MM.1S (cell line): ENCODE measurements at regions not wholly inside any gene's neighbourhood (a gene's known extent, or its start where the extent isn't known, plus 50 kb on each side); places are given as distances from the start of the nearest gene placed in this dataset.

ENCODE experiments used
- DNase-seq: peaks from one replicate; pipeline ENCODE4 v3.0.0-alpha.2; 2015
- H2AFZ ChIP-seq: fragments of 300-600 bp; sonication (generic); 2 replicates; pipeline ENCODE4 v1.6.0; 2016; ENCODE audit warnings: antibody characterized with exemption, low read length
- H3F3A ChIP-seq: fragments of 300-600 bp; sonication (generic); 2 replicates; pipeline ENCODE4 v1.6.1; 2016; ENCODE audit warnings: mild to moderate bottlenecking, antibody characterized with exemption, low read length, moderate library complexity, mixed read lengths; ENCODE audit not compliant: insufficient read depth
- H3K27ac ChIP-seq: fragments of 300-600 bp; sonication (generic); 2 replicates; pipeline ENCODE4 v1.5.1; 2016; ENCODE audit warnings: mild to moderate bottlenecking, low read length
- H3K27me3 ChIP-seq: fragments of 300-600 bp; sonication (generic); replicated peaks from 2 replicates; pipeline ENCODE4 v1.6.0; 2016; ENCODE audit warnings: low read length; ENCODE audit not compliant: insufficient read depth
- H3K36me3 ChIP-seq: fragments of 300-600 bp; sonication (generic); replicated peaks from 2 replicates; pipeline ENCODE4 v1.6.1; 2016; ENCODE audit warnings: mild to moderate bottlenecking, low read length, mixed read lengths; ENCODE audit not compliant: insufficient read depth
- H3K4me1 ChIP-seq: fragments of 300-600 bp; sonication (generic); 2 replicates; pipeline ENCODE4 v1.6.1; 2016; ENCODE audit warnings: low read length, mixed read lengths
- H3K4me2 ChIP-seq: fragments of 300-600 bp; sonication (generic); 2 replicates; pipeline ENCODE4 v1.6.0; 2016; ENCODE audit warnings: low read depth, low read length
- H3K4me3 ChIP-seq: fragments of 300-600 bp; sonication (generic); 2 replicates; pipeline ENCODE4 v1.5.1; 2016; ENCODE audit warnings: low read length, mixed read lengths
- H3K79me2 ChIP-seq: fragments of 300-600 bp; sonication (generic); 2 replicates; pipeline ENCODE4 v1.6.1; 2016; ENCODE audit warnings: mixed run types, low read length, mixed read lengths
- H3K9ac ChIP-seq: fragments of 300-600 bp; sonication (generic); 2 replicates; pipeline ENCODE4 v1.6.1; 2016; ENCODE audit warnings: low read length, mixed read lengths
- H3K9me2 ChIP-seq: fragments of 300-600 bp; sonication (generic); replicated peaks from 2 replicates; pipeline ENCODE4 v1.6.1; 2016; ENCODE audit warnings: mild to moderate bottlenecking, low read length, mixed read lengths; ENCODE audit not compliant: insufficient read depth
- H3K9me3 ChIP-seq: fragments of 300-600 bp; sonication (generic); replicated peaks from 2 replicates; pipeline ENCODE4 v1.6.1; 2016; ENCODE audit warnings: mild to moderate bottlenecking, low read length, mixed read lengths; ENCODE audit not compliant: insufficient read depth
- H4K20me1 ChIP-seq: fragments of 300-600 bp; sonication (generic); 2 replicates; pipeline ENCODE4 v1.6.1; 2016; ENCODE audit warnings: mild to moderate bottlenecking, low read length, moderate library complexity, mixed read lengths; ENCODE audit not compliant: insufficient read depth
- EZH2 ChIP-seq: fragments of 300-600 bp; sonication (generic); optimal IDR thresholded peaks from 2 replicates; pipeline ENCODE3; 2017; ENCODE audit warnings: low read depth, mild to moderate bottlenecking, antibody characterized with exemption, low read length, mixed read lengths
- EZH2phosphoT487 ChIP-seq: fragments of 300-600 bp; sonication (generic); IDR thresholded peaks from 2 replicates; pipeline ENCODE4 v1.6.1; 2018; ENCODE audit warnings: antibody characterized with exemption, low read length
- TF ChIP-seq, protein P1 (sequence below): fragments of 300-600 bp; sonication (generic); IDR thresholded peaks from 2 replicates; pipeline ENCODE4 v1.5.1; 2016; ENCODE audit warnings: antibody characterized with exemption, low read length, mixed read lengths

DNA sequence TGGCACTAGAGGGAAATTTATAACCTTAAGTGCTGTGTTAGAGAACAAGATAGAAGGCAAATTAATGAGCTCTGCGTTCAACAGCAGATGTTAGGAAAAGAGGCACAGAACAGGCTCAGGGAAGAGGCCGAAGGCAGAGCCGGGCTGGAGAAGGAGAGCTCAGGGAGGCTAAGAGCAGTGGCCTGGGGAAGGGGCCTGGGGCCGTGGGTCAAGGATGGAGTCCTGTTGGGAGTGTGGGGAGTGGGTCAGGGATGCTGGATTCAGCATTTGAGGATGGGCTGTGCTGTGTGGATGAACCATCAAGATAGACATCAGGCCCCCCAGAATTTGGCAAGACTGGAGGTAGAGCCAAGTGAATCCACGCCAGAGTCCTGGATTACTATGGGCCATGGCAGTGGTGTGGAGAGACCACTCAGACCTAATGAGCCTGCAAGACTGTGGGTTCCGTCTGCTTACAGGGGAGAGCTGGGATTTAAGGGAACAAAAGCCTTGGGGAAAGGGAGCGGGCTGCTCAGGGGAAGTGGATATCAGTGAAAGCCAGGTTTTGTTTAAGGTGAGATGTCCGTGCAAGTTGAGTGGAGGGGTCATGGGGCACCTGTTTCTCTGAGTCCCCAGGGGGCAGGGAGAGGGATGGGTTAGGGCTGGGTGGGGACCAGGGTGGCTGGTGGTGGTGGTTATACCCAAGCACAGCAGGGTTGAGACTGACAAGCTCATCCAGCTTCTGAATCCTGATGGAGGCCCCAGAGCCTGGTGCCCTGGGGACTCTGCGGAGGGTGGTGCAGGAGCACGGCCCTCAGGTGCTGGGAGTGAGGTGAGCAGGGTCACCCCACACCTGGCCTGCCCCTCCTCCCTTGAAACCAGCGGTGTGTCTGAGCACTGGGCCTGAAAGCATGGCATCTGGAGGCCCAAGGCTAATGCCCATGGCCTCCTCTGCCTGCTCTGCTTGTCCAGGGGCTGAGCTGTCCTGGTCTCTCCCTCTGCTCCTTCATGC is 101.7 kb downstream of the BMS1 start:
- Histone ChIP-seq H3K9me2 (no peaks in the 10 kb centered on the region), H3K4me2 (no peak overlapping the region), H3K27ac (no peak overlapping the region), H3K9ac (no peak overlapping the region), H4K20me1 (no peaks in the 10 kb centered on the region), H3K79me2 (no peaks in the 10 kb centered on the region), H3K4me1 (no peaks in the 10 kb centered on the region), H3K9me3 (no peaks in the 10 kb centered on the region), H3K4me3 (no peak overlapping the region), H3F3A (no peaks in the 10 kb centered on the region), H3K27me3 (no peaks in the 10 kb centered on the region), H3K36me3 (no peaks in the 10 kb centered on the region), H2AFZ (no peak overlapping the region)
- TF ChIP-seq EZH2phosphoT487: no peak
- no peak for TF ChIP-seq EZH2
- TF ChIP-seq, protein P1, sequence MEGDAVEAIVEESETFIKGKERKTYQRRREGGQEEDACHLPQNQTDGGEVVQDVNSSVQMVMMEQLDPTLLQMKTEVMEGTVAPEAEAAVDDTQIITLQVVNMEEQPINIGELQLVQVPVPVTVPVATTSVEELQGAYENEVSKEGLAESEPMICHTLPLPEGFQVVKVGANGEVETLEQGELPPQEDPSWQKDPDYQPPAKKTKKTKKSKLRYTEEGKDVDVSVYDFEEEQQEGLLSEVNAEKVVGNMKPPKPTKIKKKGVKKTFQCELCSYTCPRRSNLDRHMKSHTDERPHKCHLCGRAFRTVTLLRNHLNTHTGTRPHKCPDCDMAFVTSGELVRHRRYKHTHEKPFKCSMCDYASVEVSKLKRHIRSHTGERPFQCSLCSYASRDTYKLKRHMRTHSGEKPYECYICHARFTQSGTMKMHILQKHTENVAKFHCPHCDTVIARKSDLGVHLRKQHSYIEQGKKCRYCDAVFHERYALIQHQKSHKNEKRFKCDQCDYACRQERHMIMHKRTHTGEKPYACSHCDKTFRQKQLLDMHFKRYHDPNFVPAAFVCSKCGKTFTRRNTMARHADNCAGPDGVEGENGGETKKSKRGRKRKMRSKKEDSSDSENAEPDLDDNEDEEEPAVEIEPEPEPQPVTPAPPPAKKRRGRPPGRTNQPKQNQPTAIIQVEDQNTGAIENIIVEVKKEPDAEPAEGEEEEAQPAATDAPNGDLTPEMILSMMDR: no peak
- no peak for DNase-seq

DNA sequence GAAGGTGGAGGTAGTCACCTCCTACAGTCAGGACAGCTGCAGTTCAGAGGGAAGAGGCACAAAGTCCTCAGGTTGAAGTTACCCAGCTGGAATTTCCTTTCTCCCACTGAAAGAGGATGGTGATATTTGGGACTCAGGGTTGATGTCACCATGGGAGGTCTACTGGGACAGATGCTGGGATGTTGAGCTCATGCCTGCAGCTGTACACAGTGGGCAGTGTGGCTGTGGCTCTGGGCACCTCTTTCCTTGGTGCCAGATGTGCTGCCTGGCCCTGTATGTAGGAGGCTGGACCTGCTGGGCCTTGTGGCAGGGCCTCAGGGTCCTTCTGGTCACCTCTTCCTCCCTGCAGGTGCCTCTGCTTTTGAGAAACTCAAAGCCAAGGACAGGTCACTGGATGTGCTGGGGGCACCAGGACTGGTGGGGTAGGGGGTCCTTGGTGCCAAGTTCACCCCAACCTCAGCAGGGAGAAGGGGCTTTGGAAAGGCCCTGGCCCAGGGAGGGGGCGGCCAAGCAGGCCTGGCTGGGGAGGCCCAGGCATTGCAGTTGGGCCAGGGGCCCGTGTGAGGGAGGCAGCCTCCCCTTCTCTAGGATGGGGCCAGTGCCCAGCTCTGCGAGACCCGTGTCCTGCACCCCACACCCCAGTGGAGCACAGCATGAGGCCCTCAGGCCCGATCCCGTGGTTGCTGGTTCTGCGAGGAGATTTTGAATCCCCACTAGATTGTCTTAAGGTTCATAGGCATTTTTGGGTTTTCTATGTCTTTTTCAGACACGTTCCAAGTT is 103.1 kb downstream of the BMS1 start:
- no peak for DNase-seq
- Histone ChIP-seq H3K79me2 (no peaks in the 10 kb centered on the region), H2AFZ (no peak overlapping the region), H3K27ac (no peak overlapping the region), H3K27me3 (no peaks in the 10 kb centered on the region), H3K9me2 (no peaks in the 10 kb centered on the region), H3K4me1 (no peaks in the 10 kb centered on the region), H3K4me3 (no peak overlapping the region), H3K4me2 (no peak overlapping the region), H3F3A (no peaks in the 10 kb centered on the region), H3K9ac (no peak overlapping the region), H4K20me1 (no peaks in the 10 kb centered on the region), H3K9me3 (no peaks in the 10 kb centered on the region), H3K36me3 (no peaks in the 10 kb centered on the region)
- TF ChIP-seq, protein P1: no peak
- TF ChIP-seq EZH2phosphoT487 (no peak), EZH2 (no peak)

DNA sequence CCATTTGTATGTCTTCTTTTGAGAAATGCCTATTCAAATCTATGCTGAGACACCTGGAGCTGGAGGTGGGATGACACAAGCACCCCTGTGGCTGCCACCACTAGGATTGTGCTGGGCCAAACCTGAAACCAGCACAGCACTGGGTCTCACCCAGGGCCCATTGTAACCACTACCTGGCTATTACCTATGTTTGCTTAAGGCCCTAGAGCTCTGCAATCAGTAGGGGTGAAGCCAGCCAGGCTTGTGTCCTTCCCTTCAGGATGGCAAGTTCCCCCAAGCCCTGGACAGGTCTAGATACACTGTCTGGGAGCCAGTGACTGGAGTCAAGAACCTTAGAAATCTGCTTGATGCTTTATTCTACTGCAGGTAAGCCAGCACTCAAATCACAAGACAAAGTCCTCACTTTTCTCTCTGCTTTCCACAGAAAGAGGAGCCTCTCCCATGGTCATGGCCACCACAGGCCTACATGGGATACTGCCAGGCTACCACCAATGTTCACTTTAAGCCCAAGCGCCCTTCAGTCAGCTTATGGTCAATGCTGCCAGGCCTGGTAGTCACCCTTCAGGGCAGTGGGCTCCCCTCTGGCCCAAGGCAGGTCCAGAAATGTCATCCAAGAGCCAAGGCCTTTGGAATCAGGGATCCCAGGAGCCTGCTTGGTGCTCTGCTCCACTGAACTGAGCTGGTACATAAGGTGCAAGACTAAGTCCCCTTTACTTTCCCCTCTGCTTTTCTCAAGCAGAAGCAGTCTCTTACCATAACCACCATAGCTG is 105.3 kb downstream of the BMS1 start:
- Histone ChIP-seq H3K4me3 (no peak overlapping the region), H2AFZ (no peak overlapping the region), H3K4me2 (no peak overlapping the region), H3K36me3 (no peaks in the 10 kb centered on the region), H3K27ac (no peak overlapping the region), H3K9me2 (no peaks in the 10 kb centered on the region), H3K4me1 (no peaks in the 10 kb centered on the region), H3K79me2 (no peaks in the 10 kb centered on the region), H3K27me3 (no peaks in the 10 kb centered on the region), H4K20me1 (no peaks in the 10 kb centered on the region), H3F3A (no peaks in the 10 kb centered on the region), H3K9me3 (no peaks in the 10 kb centered on the region), H3K9ac (no peak overlapping the region)
- TF ChIP-seq EZH2: no peak
- TF ChIP-seq EZH2phosphoT487: no peak
- TF ChIP-seq, protein P1: no peak
- no peak for DNase-seq
